ENCODE measurements at regions not wholly inside any gene's neighbourhood (a gene's known extent, or its start where the extent isn't known, plus 50 kb on each side); places are given as distances from the start of the nearest gene placed in this dataset.

DNA sequence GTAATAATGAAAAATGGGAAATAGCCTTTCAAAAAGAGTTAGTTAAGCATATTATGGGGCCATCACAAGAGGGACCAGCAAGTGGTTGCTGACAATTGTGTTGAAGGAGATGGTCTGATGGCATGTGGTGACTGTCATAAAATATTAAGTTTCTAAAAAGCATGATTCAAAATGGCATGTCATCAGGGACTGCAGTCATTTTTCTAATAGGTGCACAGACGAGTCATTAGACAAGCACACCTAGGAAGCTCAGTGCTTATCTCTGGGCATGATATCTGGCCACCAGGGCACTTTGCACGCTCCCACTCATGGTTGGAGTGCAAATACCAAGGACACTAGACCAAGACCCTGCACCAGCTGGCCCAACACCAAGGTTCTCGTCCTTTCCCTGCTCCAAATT, 226.5 kb downstream of the ANKRD60 start:
- ATAC-seq (no peak), DNase-seq (no peak)
- 80 to 84% methylated on average over 3 of the region's 3 CpGs for WGBS, 2 donors
- no peaks in the 10 kb centered on the region for H3K9me3 ChIP-seq
- H3K36me3 ChIP-seq = no peaks in the 10 kb centered on the region
- peak overlapping the region in 1 of 10 donors; percentile 25 for H3K27ac ChIP-seq
- peaks cover 5 to 47% (median 34%) of the 10 kb centered on the region in 9 donors for H3K4me1 ChIP-seq
- no peak overlapping the region for H3K4me3 ChIP-seq
- TF ChIP-seq, protein P1, sequence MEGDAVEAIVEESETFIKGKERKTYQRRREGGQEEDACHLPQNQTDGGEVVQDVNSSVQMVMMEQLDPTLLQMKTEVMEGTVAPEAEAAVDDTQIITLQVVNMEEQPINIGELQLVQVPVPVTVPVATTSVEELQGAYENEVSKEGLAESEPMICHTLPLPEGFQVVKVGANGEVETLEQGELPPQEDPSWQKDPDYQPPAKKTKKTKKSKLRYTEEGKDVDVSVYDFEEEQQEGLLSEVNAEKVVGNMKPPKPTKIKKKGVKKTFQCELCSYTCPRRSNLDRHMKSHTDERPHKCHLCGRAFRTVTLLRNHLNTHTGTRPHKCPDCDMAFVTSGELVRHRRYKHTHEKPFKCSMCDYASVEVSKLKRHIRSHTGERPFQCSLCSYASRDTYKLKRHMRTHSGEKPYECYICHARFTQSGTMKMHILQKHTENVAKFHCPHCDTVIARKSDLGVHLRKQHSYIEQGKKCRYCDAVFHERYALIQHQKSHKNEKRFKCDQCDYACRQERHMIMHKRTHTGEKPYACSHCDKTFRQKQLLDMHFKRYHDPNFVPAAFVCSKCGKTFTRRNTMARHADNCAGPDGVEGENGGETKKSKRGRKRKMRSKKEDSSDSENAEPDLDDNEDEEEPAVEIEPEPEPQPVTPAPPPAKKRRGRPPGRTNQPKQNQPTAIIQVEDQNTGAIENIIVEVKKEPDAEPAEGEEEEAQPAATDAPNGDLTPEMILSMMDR (IDR thresholded peaks at IDR 0.05) = no peak
- no peaks in the 10 kb centered on the region for H3K27me3 ChIP-seq
- intact Hi-C loops (cut with DNase I) = no loop called here

GRCh38 chr20:58001381-58001780, 227.1 kb downstream of the ANKRD60 start:
- 56 to 72% methylated on average over 13 of the region's 13 CpGs for WGBS, 2 donors
- Histone ChIP-seq H3K4me1 (peaks cover 5 to 53% (median 39%) of the 10 kb centered on the region in 9 donors), H3K27ac (peak overlapping the region in 1 of 10 donors; percentile 25), H3K36me3 (no peaks in the 10 kb centered on the region), H3K4me3 (no peak overlapping the region), H3K27me3 (no peaks in the 10 kb centered on the region), H3K9me3 (no peaks in the 10 kb centered on the region)
- ATAC-seq (peak in 7 of 8 donors; percentile 26 to 63 (median 46)), DNase-seq (no peak)
- TF ChIP-seq, protein P1 (IDR thresholded peaks at IDR 0.05) = no peak
- intact Hi-C loops (cut with DNase I) = no loop called here

DNA sequence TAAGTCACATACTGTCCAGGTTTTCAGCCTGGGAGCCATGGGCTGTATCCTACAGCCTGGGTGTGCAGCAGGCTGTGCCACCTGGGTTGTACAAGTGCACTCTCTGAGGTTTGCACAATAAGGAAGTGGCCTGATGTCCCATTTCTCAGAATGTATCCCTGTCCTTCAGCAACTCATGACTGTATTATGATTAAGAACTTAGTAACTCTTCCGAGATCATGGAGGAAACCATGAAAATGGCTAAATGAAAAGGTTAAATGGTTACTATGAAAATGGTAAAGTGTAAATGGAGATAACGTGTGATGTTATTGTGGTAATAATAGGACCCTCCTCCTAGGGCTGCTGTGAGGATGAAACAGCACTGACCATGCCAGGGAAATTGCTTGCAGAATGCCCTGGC, 227.6 kb downstream of the ANKRD60 start:
- Histone ChIP-seq H3K4me1 (peaks cover 5 to 58% (median 45%) of the 10 kb centered on the region in 9 donors), H3K9me3 (no peaks in the 10 kb centered on the region), H3K36me3 (no peaks in the 10 kb centered on the region), H3K4me3 (no peak overlapping the region), H3K27me3 (no peaks in the 10 kb centered on the region), H3K27ac (no peak overlapping the region)
- intact Hi-C loops (cut with DNase I) = no loop called here
- WGBS, 2 donors = 89 to 97% methylated on average over 2 of the region's 2 CpGs
- TF ChIP-seq, protein P1 (IDR thresholded peaks at IDR 0.05) = no peak
- ATAC-seq (peak in 1 of 8 donors; percentile 7), DNase-seq (no peak)

DNA sequence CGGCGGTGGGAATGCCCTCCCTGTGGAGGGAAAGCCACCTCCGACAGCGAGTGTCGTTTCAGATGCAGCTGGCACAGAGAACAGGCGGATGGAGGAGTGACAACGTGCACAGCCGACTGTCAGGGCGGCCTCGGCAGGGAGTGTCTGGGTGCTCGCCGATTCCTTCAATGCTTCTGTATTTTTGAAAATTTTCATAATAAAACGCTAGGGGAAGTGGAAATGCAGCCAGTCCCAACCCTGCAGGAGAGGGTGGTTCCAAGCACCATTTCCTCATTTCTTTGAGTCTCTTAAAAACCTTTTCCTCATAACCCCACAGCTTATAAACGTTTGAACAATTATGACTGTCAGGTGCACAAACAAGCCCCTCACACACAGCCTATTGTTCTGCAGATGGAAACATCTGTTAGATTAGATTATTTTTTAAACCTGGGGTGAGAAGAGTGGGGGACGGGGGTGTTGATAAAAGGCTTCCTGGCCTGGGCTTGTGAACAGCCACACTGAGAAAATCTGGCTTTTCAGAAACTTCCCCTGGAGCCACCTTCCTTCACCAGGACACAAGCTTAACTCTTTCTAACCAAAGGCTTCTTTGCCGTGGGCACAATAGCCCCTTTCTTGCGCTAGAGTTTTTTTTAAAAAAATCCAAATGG, 228.9 kb downstream of the ANKRD60 start:
- peak in 7 of 8 donors; percentile 27 to 75 (median 63) for ATAC-seq
- Histone ChIP-seq H3K27ac (peak overlapping the region in 8 of 10 donors; percentile 31 to 83 (median 54)), H3K27me3 (no peaks in the 10 kb centered on the region), H3K36me3 (no peaks in the 10 kb centered on the region), H3K4me3 (peak overlapping the region in 7 of 10 donors; percentile 4 to 21 (median 20)), H3K4me1 (peaks cover 5 to 68% (median 46%) of the 10 kb centered on the region in 9 donors), H3K9me3 (no peaks in the 10 kb centered on the region)
- WGBS, 2 donors = 21 to 22% methylated on average over 17 of the region's 17 CpGs
- peak in 1 of 2 donors; percentile 38 for DNase-seq
- intact Hi-C loops (cut with DNase I) = loop anchor here in 1 of 10 donors (5.0 kb wide), 1 partner anchor 78 kb away; no protein-coding TSS in a partner anchor
- TF ChIP-seq, protein P1 (IDR thresholded peaks at IDR 0.05) = peak in 1 of 9 donors; percentile 9

All from heart right ventricle (tissue), 16 donors.